Body of pancreas (tissue), 4 donors: ENCODE measurements at regions not wholly inside any gene's neighbourhood (a gene's known extent, or its start where the extent isn't known, plus 50 kb on each side); places are given as distances from the start of the nearest gene placed in this dataset.

Source experiments
- POLR2A ChIP-seq, 3 donors: fragments of 450-650 bp; IDR thresholded peaks; one replicate each; pipeline ENCODE4 v1.6.1; 2016; ENCODE audit warnings: antibody characterized with exemption in 3 of 3, mild to moderate bottlenecking in 2 of 3
- TF ChIP-seq, protein P1 (sequence below), 7 experiments: fragments of 450-650 bp in 4 of 7; fragments of 200-600 bp in 3 of 7; sonication (generic) in 3 of 7; IDR thresholded peaks; one replicate each; pipeline ENCODE4 v1.5.1; 2016 to 2019; ENCODE audit warnings: antibody characterized with exemption in 7 of 7

DNA sequence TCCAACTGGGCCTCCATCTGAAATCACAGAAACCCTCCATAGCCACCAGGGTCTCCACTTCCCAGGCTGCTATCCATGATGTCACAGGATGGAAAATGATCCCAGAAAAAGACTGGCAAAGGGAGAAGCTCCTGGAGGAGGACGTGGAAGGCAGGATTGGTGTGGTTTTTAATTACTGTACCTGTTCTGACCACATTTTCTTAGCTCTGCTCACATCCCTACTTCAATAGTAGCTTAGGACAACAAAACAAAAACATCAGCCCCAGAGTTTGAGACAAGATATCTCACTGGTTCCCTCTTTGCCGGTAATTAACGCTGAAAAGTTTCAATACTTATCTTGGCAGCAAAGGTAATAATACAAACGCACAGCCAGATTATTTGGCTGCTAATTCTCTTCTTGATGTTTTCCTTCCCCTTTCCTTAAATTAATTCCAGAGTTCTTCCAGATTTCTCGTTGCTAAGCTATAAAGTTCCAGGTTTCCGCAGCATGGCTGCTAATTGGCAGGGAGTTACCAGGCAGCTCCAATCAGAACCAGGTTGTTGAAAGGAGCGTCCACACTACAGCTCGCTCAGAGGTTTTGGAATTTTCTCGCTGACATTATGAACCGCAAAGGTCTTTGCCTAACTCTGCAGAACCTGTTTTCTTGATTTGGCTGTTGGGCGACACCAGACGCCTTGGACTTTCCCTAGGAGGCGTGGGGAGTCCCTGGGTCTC is 263.4 kb downstream of the MRTFB start:
- TF ChIP-seq, protein P1, sequence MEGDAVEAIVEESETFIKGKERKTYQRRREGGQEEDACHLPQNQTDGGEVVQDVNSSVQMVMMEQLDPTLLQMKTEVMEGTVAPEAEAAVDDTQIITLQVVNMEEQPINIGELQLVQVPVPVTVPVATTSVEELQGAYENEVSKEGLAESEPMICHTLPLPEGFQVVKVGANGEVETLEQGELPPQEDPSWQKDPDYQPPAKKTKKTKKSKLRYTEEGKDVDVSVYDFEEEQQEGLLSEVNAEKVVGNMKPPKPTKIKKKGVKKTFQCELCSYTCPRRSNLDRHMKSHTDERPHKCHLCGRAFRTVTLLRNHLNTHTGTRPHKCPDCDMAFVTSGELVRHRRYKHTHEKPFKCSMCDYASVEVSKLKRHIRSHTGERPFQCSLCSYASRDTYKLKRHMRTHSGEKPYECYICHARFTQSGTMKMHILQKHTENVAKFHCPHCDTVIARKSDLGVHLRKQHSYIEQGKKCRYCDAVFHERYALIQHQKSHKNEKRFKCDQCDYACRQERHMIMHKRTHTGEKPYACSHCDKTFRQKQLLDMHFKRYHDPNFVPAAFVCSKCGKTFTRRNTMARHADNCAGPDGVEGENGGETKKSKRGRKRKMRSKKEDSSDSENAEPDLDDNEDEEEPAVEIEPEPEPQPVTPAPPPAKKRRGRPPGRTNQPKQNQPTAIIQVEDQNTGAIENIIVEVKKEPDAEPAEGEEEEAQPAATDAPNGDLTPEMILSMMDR (IDR thresholded peaks at IDR 0.05): no peak
- TF ChIP-seq POLR2A (IDR thresholded peaks at IDR 0.05): no peak
